Panc1 (cell line): ENCODE measurements at regions not wholly inside any gene's neighbourhood (a gene's known extent, or its start where the extent isn't known, plus 50 kb on each side); places are given as distances from the start of the nearest gene placed in this dataset.

Experiments used
- ATAC-seq: fragments of 200-7000 bp; cut with Tn5 transposase; 2 replicates; pipeline ENCODE4 v1.9.1; 2020; ENCODE audit warnings: mild to moderate bottlenecking, moderate library complexity
- BruUV-seq: library from RNA; stranded (reverse); fragments of 400-500 nt; replicated peaks from 2 replicates; lab custom pipeline; 2021; lab: Mats Ljungman, UMichigan
- CTCF ChIA-PET: fragments of 300-600 bp; sonication (Branson Sonifier 250); formaldehyde crosslinking; loops from one replicate; lab custom pipeline; 2022; ENCODE audit warnings: antibody characterized with exemption; lab: Charles Lee
- POLR2A ChIA-PET: fragments of 300-600 bp; sonication (Branson Sonifier 250); formaldehyde crosslinking; loops from one replicate; lab custom pipeline; 2022; ENCODE audit warnings: antibody characterized with exemption; lab: Charles Lee
- DNase-seq: peaks from one replicate; pipeline ENCODE4 v3.0.0-alpha.2; 2010; ENCODE audit warnings: low read depth, low spot score
- H3K27ac ChIP-seq: 2 replicates; pipeline ENCODE4 v1.5.1; 2011; ENCODE audit warnings: mild to moderate bottlenecking, low read length, inconsistent platforms
- H3K27me3 ChIP-seq: fragments of 200-500 bp; sonication (Bioruptor generic); 2 replicates; pipeline ENCODE4 v1.6.0; 2014; ENCODE audit warnings: low read length, inconsistent platforms; ENCODE audit not compliant: control insufficient read depth, insufficient read depth
- H3K36me3 ChIP-seq: fragments of 200-500 bp; sonication (Bioruptor generic); 2 replicates; pipeline ENCODE4 v1.5.1; 2014; ENCODE audit warnings: inconsistent platforms, mild to moderate bottlenecking, low read length, moderate library complexity; ENCODE audit not compliant: control insufficient read depth, insufficient read depth
- H3K4me1 ChIP-seq: 2 replicates; pipeline ENCODE4 v1.5.1; 2011; ENCODE audit warnings: inconsistent platforms, mild to moderate bottlenecking, low read length, moderate library complexity; ENCODE audit not compliant: control insufficient read depth, insufficient read depth
- H3K4me3 ChIP-seq, 2 experiments: 2 replicates each; pipeline ENCODE4 v1.5.1; 2011 to 2012; ENCODE audit warnings: low read depth in 2 of 2, low read length in 2 of 2, mild to moderate bottlenecking in 2 of 2, inconsistent platforms in 1 of 2, moderate library complexity in 1 of 2
- H3K9me3 ChIP-seq: fragments of 200-500 bp; sonication (Bioruptor generic); 2 replicates; pipeline ENCODE4 v1.5.1; 2014; ENCODE audit warnings: low read depth, mild to moderate bottlenecking, inconsistent platforms, low read length, moderate library complexity; ENCODE audit not compliant: control insufficient read depth, insufficient read depth
- CTCF ChIP-seq: fragments of 450-650 bp; IDR thresholded peaks from 2 replicates; pipeline ENCODE4 v1.5.1; 2017; ENCODE audit warnings: mild to moderate bottlenecking
- POLR2AphosphoS5 ChIP-seq: IDR thresholded peaks from 2 replicates; pipeline ENCODE4 v1.6.1; 2012; ENCODE audit warnings: mild to moderate bottlenecking, low read depth, low read length, moderate library complexity
- REST ChIP-seq, 2 experiments: IDR thresholded peaks; 2 replicates each; pipeline ENCODE4 v1.6.1; 2011 to 2012; ENCODE audit warnings: low read depth in 2 of 2, control low read depth in 1 of 2, low read length in 1 of 2, mild to moderate bottlenecking in 1 of 2, moderate library complexity in 1 of 2; ENCODE audit not compliant: insufficient read depth in 1 of 2
- SIN3A ChIP-seq: IDR thresholded peaks from 2 replicates; pipeline ENCODE4 v1.6.1; 2012; ENCODE audit warnings: low read depth, mild to moderate bottlenecking, low read length, moderate library complexity, borderline replicate concordance; ENCODE audit not compliant: insufficient read depth
- TCF7L2 ChIP-seq: IDR thresholded peaks from 2 replicates; pipeline ENCODE4 v1.6.1; 2011; ENCODE audit warnings: mild to moderate bottlenecking, low read depth, low read length, inconsistent platforms
- in situ Hi-C: cut with HindIII; loops from 2 replicates; pipeline ENCODE4 v1.10.0; 2016; ENCODE audit warnings: low sequenced_read_pairs, low pct_unique_long_range_greater_than_20kb
- intact Hi-C: fragments of 100-400 bp; cut with micrococcal nuclease; formaldehyde crosslinking; loops from one replicate; pipeline ENCODE4 v1.10.0; 2022; ENCODE audit not compliant: unreplicated experiment

GRCh38 chr1:13878021-13878420 lies 178.0 kb downstream of the PRDM2 start:
- no peak for ATAC-seq
- H3K4me3 ChIP-seq, result no peak overlapping the region
- no peaks in the 10 kb centered on the region for H3K9me3 ChIP-seq
- intact Hi-C loops, result no loop called here
- in situ Hi-C loops, result no loop called here
- ChIA-PET POLR2A (no interaction called here), CTCF (interaction anchor here (0.5 kb wide), 1 partner anchor 32 kb away, joined by 7 read pairs; no protein-coding TSS in a partner anchor)
- H3K36me3 ChIP-seq, result no peaks in the 10 kb centered on the region
- H3K27ac ChIP-seq, result no peak overlapping the region
- no peaks in the 10 kb centered on the region for H3K4me1 ChIP-seq
- TF ChIP-seq POLR2AphosphoS5 (no peak), REST (IDR thresholded peaks at IDR 0.05; ENCODE audit: insufficient read depth in 1 of 2, low read depth in 2 of 2, low read length in 1 of 2) (no peak), TCF7L2 (no peak), CTCF (no peak), SIN3A (no peak)
- BruUV-seq, result no TSS peak
- H3K27me3 ChIP-seq, result no peaks in the 10 kb centered on the region
- no peak for DNase-seq

- H3K36me3 ChIP-seq, result no peaks in the 10 kb centered on the region
- ATAC-seq, result no peak
- POLR2A ChIA-PET, result no interaction called here
- TF ChIP-seq POLR2AphosphoS5 (no peak), REST (IDR thresholded peaks at IDR 0.05; ENCODE audit: insufficient read depth in 1 of 2, low read depth in 2 of 2, low read length in 1 of 2) (no peak), SIN3A (no peak), TCF7L2 (no peak), CTCF (no peak)
- in situ Hi-C loops (no loop called here), intact Hi-C loops (no loop called here)
- H3K27ac ChIP-seq, result no peak overlapping the region
- no peak for DNase-seq
- CTCF ChIA-PET, result no interaction called here
- H3K27me3 ChIP-seq, result no peaks in the 10 kb centered on the region
- H3K4me1 ChIP-seq, result no peaks in the 10 kb centered on the region
- H3K4me3 ChIP-seq, result no peak overlapping the region
- no peaks in the 10 kb centered on the region for H3K9me3 ChIP-seq
- no TSS peak for BruUV-seq
Observed at GRCh38 chr1:13878451-13878850, 178.5 kb downstream of the PRDM2 start.
